Neural progenitor cell (in vitro differentiated cells): ENCODE measurements at regions not wholly inside any gene's neighbourhood (a gene's known extent, or its start where the extent isn't known, plus 50 kb on each side); places are given as distances from the start of the nearest gene placed in this dataset.

Experiments
- DNase-seq: peaks from one replicate; pipeline ENCODE4 v3.0.0-alpha.2; 2016; ENCODE audit warnings: low spot score
- H2AFZ ChIP-seq: fragments of 200-600 bp; sonication (generic); replicated peaks from 2 replicates; pipeline ENCODE4 v1.6.1; 2016; ENCODE audit warnings: antibody characterized with exemption
- H3F3A ChIP-seq: fragments of 200-600 bp; sonication (generic); 2 replicates; pipeline ENCODE4 v1.6.1; 2016; ENCODE audit warnings: antibody characterized with exemption, low read depth
- H3K27ac ChIP-seq: fragments of 200-600 bp; sonication (generic); 2 replicates; pipeline ENCODE4 v1.5.1; 2016; ENCODE audit warnings: mild to moderate bottlenecking
- H3K27me3 ChIP-seq: fragments of 200-600 bp; sonication (generic); 2 replicates; pipeline ENCODE4 v1.6.1; 2016; ENCODE audit warnings: mild to moderate bottlenecking, moderate library complexity
- H3K36me3 ChIP-seq: fragments of 200-600 bp; sonication (generic); 2 replicates; pipeline ENCODE4 v1.5.1; 2016
- H3K4me1 ChIP-seq: fragments of 200-600 bp; sonication (generic); 2 replicates; pipeline ENCODE4 v1.6.1; 2016; ENCODE audit warnings: mixed run types
- H3K4me2 ChIP-seq: fragments of 200-600 bp; sonication (generic); 2 replicates; pipeline ENCODE4 v1.6.1; 2016
- H3K4me3 ChIP-seq: fragments of 200-600 bp; sonication (generic); 2 replicates; pipeline ENCODE4 v1.5.1; 2016
- H3K79me2 ChIP-seq: fragments of 200-600 bp; sonication (generic); 2 replicates; pipeline ENCODE4 v1.6.1; 2016; ENCODE audit warnings: low read depth
- H3K9ac ChIP-seq: fragments of 200-600 bp; sonication (generic); 2 replicates; pipeline ENCODE4 v1.6.1; 2016
- H3K9me3 ChIP-seq: fragments of 200-600 bp; sonication (generic); 2 replicates; pipeline ENCODE4 v1.5.1; 2016; ENCODE audit warnings: low read depth
- H4K20me1 ChIP-seq: fragments of 200-600 bp; sonication (generic); 2 replicates; pipeline ENCODE4 v1.6.1; 2016; ENCODE audit warnings: low read depth
- H3K27ac Mint-ChIP-seq: 3 replicates; pipeline ENCODE4 v1.8.0; 2021; ENCODE audit warnings: mixed read lengths
- H3K27me3 Mint-ChIP-seq: 2 replicates; pipeline ENCODE4 v1.8.0; 2022; ENCODE audit warnings: low read depth, mild to moderate bottlenecking, inconsistent platforms, moderate library complexity, mixed read lengths; ENCODE audit not compliant: insufficient read depth
- H3K36me3 Mint-ChIP-seq: 3 replicates; pipeline ENCODE4 v1.8.0; 2021; ENCODE audit warnings: mixed read lengths
- H3K4me1 Mint-ChIP-seq: 3 replicates; pipeline ENCODE4 v1.8.0; 2021; ENCODE audit warnings: mixed read lengths
- H3K4me3 Mint-ChIP-seq: 3 replicates; pipeline ENCODE4 v1.8.0; 2021; ENCODE audit warnings: mild to moderate bottlenecking, moderate library complexity, mixed read lengths
- H3K9me3 Mint-ChIP-seq: 3 replicates; pipeline ENCODE4 v1.8.0; 2020; ENCODE audit warnings: mixed read lengths
- EZH2 ChIP-seq: fragments of 200-600 bp; sonication (generic); IDR thresholded peaks from 2 replicates; pipeline ENCODE4 v1.6.1; 2017; ENCODE audit warnings: antibody characterized with exemption, mild to moderate bottlenecking, moderate library complexity
- EZH2phosphoT487 ChIP-seq: fragments of 200-600 bp; sonication (generic); IDR thresholded peaks from 2 replicates; pipeline ENCODE4 v1.6.1; 2017; ENCODE audit warnings: antibody characterized with exemption
- TF ChIP-seq, protein P1 (sequence below): fragments of 200-600 bp; sonication (generic); IDR thresholded peaks from 2 replicates; pipeline ENCODE4 v1.5.1; 2017; ENCODE audit warnings: antibody characterized with exemption, mild to moderate bottlenecking

DNA sequence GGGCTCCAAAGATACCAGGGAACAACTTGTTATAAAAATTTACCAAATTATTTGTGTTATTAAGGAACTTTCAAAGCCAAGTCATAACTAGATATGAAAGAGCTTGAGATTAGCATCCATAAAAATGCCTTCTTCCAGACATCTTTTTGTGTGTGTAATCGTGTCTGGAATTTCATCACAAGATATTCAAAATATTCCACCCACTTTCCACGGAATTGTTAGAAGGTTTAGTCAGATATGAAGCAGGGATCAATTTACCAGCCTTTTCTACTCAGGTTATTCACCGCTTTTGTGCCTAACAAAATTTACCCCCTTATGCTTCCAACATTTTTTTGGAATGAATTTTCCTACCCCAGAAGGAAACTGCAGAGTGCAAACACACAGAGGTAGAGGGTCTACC is 130.2 kb upstream of the ACVR2A start:
- H3K36me3 Mint-ChIP-seq = no peaks in the 10 kb centered on the region
- Histone ChIP-seq H3K79me2 (no peaks in the 10 kb centered on the region), H3K4me1 (no peaks in the 10 kb centered on the region), H3K4me2 (no peak overlapping the region), H4K20me1 (no peaks in the 10 kb centered on the region), H3K27me3 (no peaks in the 10 kb centered on the region), H3K9me3 (no peaks in the 10 kb centered on the region), H3F3A (no peaks in the 10 kb centered on the region), H3K36me3 (no peaks in the 10 kb centered on the region), H3K4me3 (no peak overlapping the region), H3K9ac (no peak overlapping the region), H3K27ac (no peak overlapping the region), H2AFZ (no peak overlapping the region)
- H3K4me3 Mint-ChIP-seq = no peak overlapping the region
- no peaks in the 10 kb centered on the region for H3K4me1 Mint-ChIP-seq
- no peaks in the 10 kb centered on the region for H3K9me3 Mint-ChIP-seq
- peaks cover 3% of the 10 kb centered on the region for H3K27me3 Mint-ChIP-seq
- DNase-seq = no peak
- TF ChIP-seq EZH2phosphoT487 (no peak), EZH2 (no peak)
- TF ChIP-seq, protein P1, sequence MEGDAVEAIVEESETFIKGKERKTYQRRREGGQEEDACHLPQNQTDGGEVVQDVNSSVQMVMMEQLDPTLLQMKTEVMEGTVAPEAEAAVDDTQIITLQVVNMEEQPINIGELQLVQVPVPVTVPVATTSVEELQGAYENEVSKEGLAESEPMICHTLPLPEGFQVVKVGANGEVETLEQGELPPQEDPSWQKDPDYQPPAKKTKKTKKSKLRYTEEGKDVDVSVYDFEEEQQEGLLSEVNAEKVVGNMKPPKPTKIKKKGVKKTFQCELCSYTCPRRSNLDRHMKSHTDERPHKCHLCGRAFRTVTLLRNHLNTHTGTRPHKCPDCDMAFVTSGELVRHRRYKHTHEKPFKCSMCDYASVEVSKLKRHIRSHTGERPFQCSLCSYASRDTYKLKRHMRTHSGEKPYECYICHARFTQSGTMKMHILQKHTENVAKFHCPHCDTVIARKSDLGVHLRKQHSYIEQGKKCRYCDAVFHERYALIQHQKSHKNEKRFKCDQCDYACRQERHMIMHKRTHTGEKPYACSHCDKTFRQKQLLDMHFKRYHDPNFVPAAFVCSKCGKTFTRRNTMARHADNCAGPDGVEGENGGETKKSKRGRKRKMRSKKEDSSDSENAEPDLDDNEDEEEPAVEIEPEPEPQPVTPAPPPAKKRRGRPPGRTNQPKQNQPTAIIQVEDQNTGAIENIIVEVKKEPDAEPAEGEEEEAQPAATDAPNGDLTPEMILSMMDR = no peak
- H3K27ac Mint-ChIP-seq = no peak overlapping the region

DNA sequence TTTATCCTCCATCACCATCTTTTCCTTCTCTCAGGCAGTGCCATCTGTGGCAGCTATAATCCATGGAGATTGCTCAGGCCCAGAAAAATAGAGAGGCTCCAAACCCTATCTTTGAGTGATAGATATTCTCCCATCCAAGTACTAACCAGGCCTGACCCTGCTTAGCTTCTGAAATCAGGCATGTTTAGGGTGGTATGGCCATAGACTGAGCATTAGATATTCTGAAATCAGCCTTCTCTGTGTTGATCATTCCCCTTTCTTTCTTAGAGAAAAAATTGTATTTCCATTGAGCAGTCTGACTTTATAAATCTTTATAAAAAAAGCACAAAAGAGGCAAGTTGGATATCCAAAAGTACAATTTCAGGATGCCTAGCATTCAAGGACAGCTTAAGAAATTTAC is 131.5 kb upstream of the ACVR2A start:
- Histone ChIP-seq H3K9me3 (no peaks in the 10 kb centered on the region), H2AFZ (no peak overlapping the region), H3K4me3 (no peak overlapping the region), H3K4me2 (no peak overlapping the region), H4K20me1 (no peaks in the 10 kb centered on the region), H3K4me1 (no peaks in the 10 kb centered on the region), H3K36me3 (no peaks in the 10 kb centered on the region), H3K9ac (no peak overlapping the region), H3K27me3 (no peaks in the 10 kb centered on the region), H3F3A (no peaks in the 10 kb centered on the region), H3K27ac (no peak overlapping the region), H3K79me2 (no peaks in the 10 kb centered on the region)
- TF ChIP-seq EZH2 = no peak
- TF ChIP-seq EZH2phosphoT487 = no peak
- TF ChIP-seq, protein P1 = no peak
- Mint-ChIP-seq H3K27ac (no peak overlapping the region), H3K9me3 (no peaks in the 10 kb centered on the region), H3K4me1 (no peaks in the 10 kb centered on the region), H3K27me3 (peaks cover 3% of the 10 kb centered on the region), H3K4me3 (no peak overlapping the region), H3K36me3 (no peaks in the 10 kb centered on the region)
- DNase-seq = no peak

DNA sequence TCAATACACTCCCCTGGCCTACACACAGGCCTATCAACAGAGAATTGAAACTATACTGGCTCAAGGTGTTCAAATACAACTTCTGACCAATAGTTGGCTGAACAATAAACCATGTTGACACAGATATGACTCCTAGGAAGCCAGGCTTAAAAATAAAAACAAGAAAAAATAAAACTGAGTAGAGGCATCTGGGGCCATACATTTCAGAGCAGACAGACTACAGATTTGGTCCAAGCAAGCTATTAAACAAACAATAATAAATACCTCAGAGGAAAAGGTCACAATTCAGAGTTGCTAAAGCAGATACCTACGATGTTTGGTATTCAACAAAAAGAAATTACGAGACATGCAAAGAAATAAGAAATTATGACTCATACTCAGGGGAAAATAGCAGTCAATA is 132.8 kb upstream of the ACVR2A start:
- Mint-ChIP-seq H3K4me1 (no peaks in the 10 kb centered on the region), H3K36me3 (no peaks in the 10 kb centered on the region), H3K27ac (no peak overlapping the region), H3K9me3 (no peaks in the 10 kb centered on the region), H3K27me3 (peaks cover 3% of the 10 kb centered on the region), H3K4me3 (no peak overlapping the region)
- no peaks in the 10 kb centered on the region for H3K9me3 ChIP-seq
- H3F3A ChIP-seq = no peaks in the 10 kb centered on the region
- no peak overlapping the region for H3K9ac ChIP-seq
- no peak for DNase-seq
- H3K4me3 ChIP-seq = no peak overlapping the region
- H3K27ac ChIP-seq = no peak overlapping the region
- no peaks in the 10 kb centered on the region for H3K36me3 ChIP-seq
- no peak overlapping the region for H2AFZ ChIP-seq
- no peak overlapping the region for H3K4me2 ChIP-seq
- no peaks in the 10 kb centered on the region for H4K20me1 ChIP-seq
- H3K79me2 ChIP-seq = no peaks in the 10 kb centered on the region
- no peaks in the 10 kb centered on the region for H3K4me1 ChIP-seq
- TF ChIP-seq, protein P1 = no peak
- no peaks in the 10 kb centered on the region for H3K27me3 ChIP-seq

DNA sequence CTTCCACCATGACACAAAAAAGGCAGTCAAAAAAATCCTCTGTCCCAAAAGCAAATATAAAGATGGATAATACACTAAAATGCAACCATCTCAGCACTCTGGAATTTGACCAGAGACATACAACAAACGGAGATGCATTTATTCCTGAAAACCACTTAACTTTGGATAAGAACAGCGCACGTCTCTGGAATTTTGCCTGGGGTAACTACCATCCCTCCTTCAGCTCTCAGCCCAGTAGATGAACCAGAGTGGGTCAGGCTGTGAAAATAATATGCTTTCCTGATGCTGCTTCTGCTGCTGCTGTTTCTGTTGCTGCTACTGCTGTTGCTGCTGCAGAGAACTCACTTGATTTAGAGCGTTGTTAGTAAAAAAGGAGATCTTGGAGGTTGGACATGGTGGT is 133.8 kb upstream of the ACVR2A start:
- Mint-ChIP-seq H3K4me1 (no peaks in the 10 kb centered on the region), H3K4me3 (no peak overlapping the region), H3K27ac (no peak overlapping the region), H3K36me3 (no peaks in the 10 kb centered on the region), H3K27me3 (peaks cover 3% of the 10 kb centered on the region), H3K9me3 (no peaks in the 10 kb centered on the region)
- DNase-seq = no peak
- Histone ChIP-seq H3K4me1 (peaks cover 5% of the 10 kb centered on the region), H3K4me2 (no peak overlapping the region), H3K36me3 (no peaks in the 10 kb centered on the region), H2AFZ (no peak overlapping the region), H3K79me2 (no peaks in the 10 kb centered on the region), H3K9me3 (no peaks in the 10 kb centered on the region), H3F3A (no peaks in the 10 kb centered on the region), H3K27ac (no peak overlapping the region), H4K20me1 (no peaks in the 10 kb centered on the region), H3K4me3 (no peak overlapping the region), H3K27me3 (no peaks in the 10 kb centered on the region), H3K9ac (no peak overlapping the region)
- TF ChIP-seq, protein P1 = no peak
- TF ChIP-seq EZH2 = no peak
- no peak for TF ChIP-seq EZH2phosphoT487
